ENCODE measurements at regions not wholly inside any gene's neighbourhood (a gene's known extent, or its start where the extent isn't known, plus 50 kb on each side); places are given as distances from the start of the nearest gene placed in this dataset.

- DNase-seq = peak; percentile 2
These were observed 579.2 kb downstream of the BCL11A start for GRCh38 chr2:59974051-59974766.

- DNase-seq = no peak
These were observed 584.3 kb downstream of the BCL11A start for GRCh38 chr2:59969161-59969560.

GRCh38 chr2:59968441-59968840, 585.0 kb downstream of the BCL11A start:
- peak; percentile 10 for DNase-seq

DNA sequence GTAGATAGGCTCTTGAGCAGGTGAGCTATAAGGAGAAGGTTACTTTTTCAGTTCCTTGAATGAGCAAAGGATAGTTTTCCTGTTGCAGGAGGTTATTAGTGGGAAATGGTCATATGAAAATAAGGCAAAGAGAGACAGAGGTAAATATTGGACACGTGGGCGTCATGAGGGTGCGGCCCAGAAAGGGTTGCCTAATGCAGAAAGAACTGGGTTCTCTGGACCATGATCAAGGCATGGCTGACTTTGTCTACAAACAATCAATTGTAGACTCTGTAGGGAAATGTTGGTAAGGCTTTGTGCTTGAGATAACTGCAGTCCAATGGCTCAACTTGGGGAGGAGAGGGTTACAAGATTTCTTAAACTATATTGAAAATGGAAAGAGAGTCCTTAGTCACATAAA, 585.8 kb downstream of the BCL11A start:
- no peak for DNase-seq

DNA sequence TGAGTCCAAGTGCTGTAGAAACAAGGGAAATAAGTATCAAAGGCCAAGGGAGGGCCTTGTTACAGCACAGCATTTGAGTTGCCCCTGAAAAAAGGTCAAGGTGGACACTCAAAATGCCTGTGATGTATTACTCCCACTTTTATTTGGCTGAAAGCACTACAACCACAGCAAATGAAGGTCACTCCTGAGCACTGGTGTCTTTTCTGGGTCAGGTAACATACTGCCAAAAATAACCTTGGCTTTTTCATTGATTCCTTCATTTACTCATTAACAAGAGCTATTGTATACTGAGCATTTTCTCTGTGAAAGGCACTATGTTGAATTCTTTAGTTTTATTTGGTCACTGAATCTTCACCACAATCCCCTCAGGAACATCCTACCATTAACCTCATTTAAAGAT, 590.3 kb downstream of the BCL11A start:
- DNase-seq = no peak

- no peak for DNase-seq
These were observed 591.7 kb downstream of the BCL11A start for GRCh38 chr2:59961746-59962145.

DNA sequence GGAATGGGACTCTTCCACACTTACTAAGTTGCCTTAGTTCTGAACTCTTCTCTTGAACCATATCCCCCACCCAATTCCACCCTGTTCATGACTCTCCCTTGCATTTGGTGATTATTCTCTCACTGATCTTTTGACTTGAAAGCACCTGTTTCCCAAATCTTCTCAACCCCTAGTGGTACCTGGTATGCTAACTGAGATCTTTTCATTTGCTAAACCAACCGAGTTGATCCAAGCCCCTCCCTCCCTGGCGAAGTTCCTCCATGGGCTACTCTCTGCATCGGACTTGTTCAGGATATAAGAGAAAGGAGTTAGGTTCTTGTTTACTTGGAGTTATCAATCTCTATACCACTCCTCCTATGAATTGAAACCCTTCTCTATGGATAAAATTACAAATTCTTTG, 593.5 kb downstream of the BCL11A start:
- no peak for DNase-seq

- DNase-seq = no peak
These were observed 596.0 kb downstream of the BCL11A start for GRCh38 chr2:59957504-59957903.

GRCh38 chr2:59956981-59957380, 596.5 kb downstream of the BCL11A start:
- DNase-seq = no peak

DNA sequence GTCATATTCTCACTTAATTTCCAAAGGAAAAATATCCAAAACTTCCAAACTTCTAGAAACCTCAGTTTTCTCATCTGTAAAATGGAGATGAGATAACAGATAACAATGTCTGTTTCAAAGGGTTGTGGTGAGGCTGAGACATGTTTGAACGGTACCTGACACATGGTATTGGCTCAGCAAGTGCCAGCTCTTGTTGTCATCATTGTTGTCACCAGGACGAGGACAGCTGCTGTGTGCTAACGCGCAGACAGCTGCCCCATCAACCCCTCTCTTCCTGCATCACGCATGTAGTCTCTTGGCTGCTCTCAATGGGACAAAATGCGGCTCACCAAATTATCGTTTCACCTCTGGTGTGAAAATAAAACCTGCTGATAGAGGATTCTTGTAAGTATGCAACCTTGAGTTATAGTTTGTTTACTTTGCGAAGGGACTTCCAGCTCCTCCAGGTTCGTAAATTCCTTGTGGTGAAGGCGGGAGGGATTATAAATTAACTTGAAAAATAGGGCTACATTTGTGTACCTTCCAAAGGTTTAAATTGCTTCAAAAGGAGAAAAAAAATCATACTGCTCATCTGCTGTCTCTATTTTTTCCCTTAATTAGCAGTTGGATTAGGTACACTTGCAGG, 605.4 kb downstream of the BCL11A start:
- no peak for DNase-seq

DNA sequence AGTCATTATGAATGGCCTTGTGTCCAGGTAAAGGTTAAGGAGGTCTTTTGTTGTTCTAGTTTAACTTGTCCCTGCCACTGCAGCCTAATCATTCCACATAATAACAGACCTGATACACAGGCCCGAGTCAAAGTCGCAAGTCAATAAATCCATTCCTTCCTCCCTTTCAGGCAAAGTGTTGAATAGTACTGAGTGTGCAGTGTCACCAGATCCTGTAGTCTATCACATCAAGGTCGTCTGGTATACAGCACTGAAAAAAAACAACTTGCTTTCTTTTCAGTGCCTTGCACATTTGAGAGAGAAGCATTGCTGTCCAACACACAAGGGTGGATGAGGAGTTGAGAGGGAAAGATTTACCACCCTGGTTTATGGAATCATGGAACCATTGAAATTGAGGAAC, 606.2 kb downstream of the BCL11A start:
- DNase-seq = no peak

- no peak for DNase-seq
These were observed 614.2 kb downstream of the BCL11A start for GRCh38 chr2:59939236-59939635.

GRCh38 chr2:59938181-59938580, 615.3 kb downstream of the BCL11A start:
- no peak for DNase-seq

GRCh38 chr2:59936048-59936447, 617.4 kb downstream of the BCL11A start:
- DNase-seq = no peak

DNA sequence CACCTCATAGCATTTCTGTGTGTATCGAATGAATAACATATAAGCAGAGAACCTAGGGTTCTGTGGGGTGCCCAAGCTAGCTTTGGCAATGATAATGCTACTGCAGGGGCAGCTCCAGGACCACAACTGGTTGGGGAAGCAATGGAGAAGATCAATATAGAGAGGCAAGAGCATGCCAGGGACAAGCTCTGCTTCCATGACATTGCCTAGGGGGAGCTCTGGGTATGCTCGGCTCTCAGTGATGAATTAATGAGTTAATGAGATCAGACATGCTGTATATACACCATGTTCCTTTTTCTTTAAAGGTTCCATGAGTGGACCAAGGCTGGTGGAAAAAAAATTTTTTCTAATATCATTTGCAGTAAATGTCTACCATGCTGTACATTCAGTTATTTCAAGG, 618.4 kb downstream of the BCL11A start:
- DNase-seq = no peak

DNA sequence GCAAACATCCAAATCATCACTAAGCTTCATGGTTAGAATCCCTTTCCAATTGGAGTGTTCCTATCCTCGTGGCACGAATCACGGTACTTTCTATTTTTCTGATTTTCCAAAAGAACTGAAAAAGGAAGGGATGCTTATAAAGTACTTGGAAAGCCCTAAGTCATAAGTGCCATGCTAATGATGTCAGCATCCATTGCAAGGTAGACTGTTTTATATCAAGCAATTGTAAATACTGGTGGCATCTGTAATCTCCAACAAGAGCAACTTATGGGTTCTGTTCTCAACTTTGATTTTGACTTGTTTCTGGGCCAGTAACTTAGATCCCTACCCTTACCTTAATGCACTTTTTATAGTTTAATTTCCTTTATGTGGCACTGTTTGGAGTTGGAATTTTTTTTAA, 619.5 kb downstream of the BCL11A start:
- DNase-seq = no peak

- no peak for DNase-seq
These were observed 621.1 kb downstream of the BCL11A start for GRCh38 chr2:59932341-59932740.

DNA sequence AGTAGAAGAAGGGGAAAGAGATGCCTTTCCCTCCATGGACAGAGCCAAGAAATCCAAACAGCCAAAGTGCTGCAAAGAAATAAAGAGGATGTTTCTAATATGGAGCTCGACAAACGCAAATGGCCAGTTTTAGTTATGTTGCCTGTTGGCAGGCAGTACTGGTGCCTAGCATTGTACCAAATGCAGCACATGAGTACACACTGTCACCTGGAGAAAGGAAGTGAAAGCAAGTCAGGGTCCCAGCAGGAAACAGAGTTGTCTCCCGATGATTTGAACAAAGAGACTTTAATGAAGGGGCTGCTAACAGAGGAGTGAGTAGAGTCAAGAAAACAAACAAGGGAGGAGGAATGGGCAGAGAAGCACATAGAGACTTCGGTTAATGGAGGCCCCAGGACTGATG, 623.0 kb downstream of the BCL11A start:
- no peak for DNase-seq

DNA sequence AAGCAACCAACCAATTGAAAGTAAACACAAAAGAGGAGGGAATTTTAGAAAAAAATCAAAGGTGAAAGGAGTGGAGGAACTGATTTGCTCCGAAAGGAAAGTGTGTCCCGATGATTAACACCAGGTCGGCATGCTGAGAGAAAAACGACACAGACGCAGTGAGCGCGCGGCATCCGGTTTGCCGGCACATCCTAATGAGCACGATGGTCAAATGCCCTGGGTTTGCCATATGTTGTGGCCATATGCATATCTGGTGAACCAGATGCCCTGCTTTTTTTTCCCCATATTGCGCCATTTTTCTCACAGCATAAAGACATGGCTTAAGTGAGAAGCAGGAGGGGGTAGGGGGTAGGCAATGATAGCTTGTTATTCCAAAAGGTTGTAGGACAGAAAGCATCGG, 626.7 kb downstream of the BCL11A start:
- no peak for DNase-seq

- DNase-seq = no peak
These were observed 628.1 kb downstream of the BCL11A start for GRCh38 chr2:59925321-59925720.

GRCh38 chr2:59924346-59924745, 629.1 kb downstream of the BCL11A start:
- DNase-seq = no peak

DNA sequence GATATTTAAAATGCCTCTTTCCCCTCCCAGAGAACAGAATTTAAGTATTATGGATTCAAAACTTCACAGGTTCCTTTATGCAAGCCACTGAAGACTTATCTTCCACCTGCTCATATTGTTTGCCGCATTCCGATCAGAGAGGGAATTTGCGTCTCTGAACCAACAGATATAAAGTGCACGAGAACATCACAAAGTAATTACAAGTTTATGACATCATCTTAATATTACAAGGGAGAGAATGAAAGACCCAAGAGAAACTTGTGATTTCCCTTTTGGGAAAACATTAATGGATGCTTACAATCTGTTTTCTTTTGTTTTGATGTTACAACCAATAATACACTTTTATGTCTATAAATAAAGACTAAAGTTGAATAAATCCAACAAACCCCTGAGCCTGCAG, 631.0 kb downstream of the BCL11A start:
- no peak for DNase-seq

- DNase-seq = no peak
These were observed 631.7 kb downstream of the BCL11A start for GRCh38 chr2:59921743-59922142.

DNA sequence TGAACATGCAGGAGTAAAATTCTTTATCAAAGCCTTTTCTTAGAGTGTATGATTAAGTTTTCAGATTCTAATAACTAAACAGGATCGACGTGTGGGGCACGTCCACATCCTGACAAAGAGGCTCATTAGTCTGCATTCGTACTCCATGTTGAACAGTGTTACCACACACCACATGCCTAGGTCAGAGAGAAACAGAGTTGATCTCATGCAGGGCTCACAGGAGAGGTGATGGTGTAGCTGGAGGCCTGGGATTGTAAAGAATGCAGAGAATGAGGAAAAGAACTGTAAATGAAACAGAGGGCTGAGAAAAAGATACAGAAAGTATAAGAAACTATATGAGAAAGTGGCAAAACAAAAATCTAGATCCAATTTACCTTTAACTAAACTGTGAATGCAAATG, 632.5 kb downstream of the BCL11A start:
- no peak for DNase-seq

Measured in skin of body (tissue), 1 donor.